Ramos (cell line): ENCODE measurements at regions not wholly inside any gene's neighbourhood (a gene's known extent, or its start where the extent isn't known, plus 50 kb on each side); places are given as distances from the start of the nearest gene placed in this dataset.

Experiments used
- in situ Hi-C: fragments of 300-500 bp; cut with MboI; formaldehyde crosslinking; loops from one replicate; pipeline ENCODE4 v1.14.3; 2022; ENCODE audit warnings: low sequenced_read_pairs; ENCODE audit not compliant: unreplicated experiment

DNA sequence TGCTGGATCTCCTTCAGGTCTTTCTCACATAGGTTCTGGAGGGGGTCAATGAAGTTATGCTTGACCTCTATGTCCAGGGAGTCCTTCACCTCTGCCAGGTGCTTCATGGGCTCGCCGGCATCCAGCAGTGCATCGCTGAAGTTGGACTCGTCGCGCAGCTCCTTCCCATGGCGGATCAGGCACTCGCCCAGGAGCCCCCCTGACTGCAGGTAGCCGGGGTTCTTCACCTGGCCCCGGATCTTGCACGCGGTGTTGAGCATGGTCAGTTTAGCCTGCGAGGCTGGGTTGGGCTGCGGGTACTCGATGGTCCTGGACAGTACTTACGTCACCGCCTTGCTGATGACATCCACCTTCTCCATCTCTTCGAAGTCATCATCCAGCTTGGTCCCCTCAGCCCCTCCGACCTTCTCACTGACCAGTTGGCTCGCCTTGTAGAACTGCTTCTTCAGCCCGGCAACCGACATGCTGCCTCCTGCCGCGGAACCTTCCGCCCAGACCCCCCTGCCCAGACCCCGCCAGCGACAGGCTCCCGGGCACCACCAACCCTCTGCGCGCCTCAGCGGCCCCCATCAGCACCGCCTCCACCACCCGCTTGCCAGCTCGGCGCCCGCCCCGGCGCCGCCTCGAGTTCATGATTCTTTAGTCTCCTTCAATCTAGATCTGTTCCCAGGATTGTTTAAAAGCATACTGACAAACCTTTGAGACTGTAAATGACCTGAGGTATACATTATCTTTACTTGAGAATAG lies 99.8 kb downstream of the KPNA2 start:
- in situ Hi-C loops = no loop called here

DNA sequence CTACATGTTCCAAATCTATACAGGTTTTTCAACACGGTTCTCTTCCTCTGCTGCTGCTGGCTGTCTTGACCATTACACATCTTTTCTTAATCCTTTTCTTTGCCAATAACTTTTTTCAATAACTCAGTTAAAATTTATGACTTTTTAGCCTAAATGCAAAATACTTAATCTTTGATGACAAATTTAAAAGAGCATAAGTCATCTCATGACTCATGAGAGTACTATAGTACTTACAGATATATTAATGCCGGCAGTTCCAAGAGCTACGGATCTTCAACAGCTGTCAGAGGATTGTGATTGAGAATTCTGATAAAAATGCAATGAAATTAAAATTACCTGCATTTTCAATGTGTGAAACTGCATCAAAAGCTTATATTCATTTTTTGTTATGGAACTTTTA lies 105.5 kb downstream of the KPNA2 start:
- in situ Hi-C loops = no loop called here

DNA sequence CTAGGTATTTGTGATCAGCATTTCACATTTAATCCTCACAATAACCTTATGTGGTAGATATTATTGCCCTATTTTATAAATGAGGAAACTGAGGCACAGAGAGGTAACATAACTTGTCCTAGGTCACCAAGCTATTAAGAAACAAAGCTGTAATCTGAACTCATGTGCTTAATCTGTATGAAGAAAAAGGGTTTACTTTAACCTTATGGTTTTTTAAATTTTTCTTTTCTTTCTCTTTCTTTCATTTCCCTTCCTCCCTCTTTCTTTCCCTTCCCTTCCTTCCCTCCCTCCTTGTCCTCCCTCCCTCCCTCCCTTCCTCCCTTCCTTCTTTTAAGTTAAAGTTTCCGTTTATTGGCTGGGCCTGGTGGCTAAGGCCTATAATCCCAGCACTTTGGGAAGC lies 105.2 kb upstream of the AMZ2 start:
- in situ Hi-C loops = no loop called here

DNA sequence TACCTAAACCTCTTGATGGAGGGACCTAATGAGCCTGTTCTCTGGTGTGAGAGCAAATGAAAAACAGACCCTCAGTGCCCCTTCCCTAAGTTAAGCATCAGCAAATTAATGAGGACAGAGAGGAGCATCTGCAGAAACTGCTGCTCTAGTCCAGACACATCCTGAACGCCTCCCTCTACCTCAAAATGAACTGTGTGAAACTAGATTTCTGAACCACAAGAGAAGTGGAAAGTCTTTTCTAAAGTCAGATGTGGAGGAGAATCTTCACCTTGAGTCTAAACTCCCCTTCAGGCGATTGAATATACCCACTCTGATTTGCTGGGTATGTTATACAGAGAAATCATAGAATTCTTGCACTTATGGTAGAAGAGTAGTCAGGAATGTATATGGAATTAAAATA lies 104.4 kb upstream of the AMZ2 start:
- in situ Hi-C loops = no loop called here

DNA sequence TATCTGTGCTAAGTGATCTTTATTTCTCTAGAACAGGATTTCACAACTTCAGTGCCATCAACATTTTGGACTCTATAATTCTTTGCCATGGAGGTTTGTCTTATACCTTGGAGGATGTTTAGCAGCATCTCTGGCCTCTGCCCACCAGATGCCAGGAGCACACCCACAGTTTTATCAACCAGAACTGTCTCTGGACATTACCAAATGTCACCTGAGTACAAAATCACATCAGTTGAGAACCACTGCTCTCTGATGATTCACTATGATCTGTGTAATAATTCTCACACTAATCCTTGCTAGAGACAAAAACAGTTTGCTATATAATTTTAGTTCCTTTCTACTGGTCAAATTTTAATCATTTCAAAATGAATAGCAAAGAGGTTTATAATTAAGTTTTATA lies 102.8 kb upstream of the AMZ2 start:
- in situ Hi-C loops = no loop called here

DNA sequence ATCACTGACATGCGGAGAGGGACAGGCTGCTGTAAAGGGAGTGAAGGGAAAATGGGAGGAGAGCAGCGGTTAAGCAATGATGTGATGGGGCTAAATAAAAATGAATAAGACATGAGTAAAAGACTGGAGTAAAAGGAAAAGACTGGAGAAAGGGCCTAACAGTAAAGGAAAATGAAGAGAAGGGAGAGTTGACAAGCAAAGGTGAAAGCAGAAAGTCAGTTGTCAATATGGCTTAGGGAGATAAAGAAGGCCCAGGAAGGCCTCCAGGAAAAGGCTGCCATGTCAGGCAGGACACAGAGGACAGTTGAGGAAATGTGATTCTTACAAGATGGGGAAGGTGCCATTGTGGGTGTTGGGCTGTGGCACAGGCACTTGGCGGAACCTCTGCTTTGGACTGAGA lies 98.9 kb upstream of the AMZ2 start:
- in situ Hi-C loops = no loop called here

DNA sequence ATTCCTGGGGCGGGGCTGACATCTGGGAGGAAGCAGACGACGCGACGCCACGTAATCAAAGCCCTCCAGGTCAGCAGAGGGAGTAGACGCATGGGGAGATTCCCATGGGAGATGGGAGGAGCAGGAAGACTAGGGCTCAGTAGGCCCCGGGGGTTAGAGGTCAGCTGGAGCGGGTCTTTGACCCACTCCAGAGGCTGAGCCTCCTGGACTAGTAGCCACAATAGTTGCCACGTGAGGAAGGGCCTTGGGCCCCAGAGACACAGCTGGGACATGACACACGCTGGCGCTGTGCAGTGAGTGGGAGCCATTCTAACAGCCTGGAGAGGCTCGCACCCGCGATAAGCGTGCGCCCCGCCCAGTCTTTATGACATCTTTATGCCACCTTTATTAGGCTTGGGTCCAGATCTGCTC lies 95.7 kb upstream of the AMZ2 start:
- in situ Hi-C loops = loop anchor here (25.0 kb wide), 1 partner anchor 585 kb away; no protein-coding TSS in a partner anchor

DNA sequence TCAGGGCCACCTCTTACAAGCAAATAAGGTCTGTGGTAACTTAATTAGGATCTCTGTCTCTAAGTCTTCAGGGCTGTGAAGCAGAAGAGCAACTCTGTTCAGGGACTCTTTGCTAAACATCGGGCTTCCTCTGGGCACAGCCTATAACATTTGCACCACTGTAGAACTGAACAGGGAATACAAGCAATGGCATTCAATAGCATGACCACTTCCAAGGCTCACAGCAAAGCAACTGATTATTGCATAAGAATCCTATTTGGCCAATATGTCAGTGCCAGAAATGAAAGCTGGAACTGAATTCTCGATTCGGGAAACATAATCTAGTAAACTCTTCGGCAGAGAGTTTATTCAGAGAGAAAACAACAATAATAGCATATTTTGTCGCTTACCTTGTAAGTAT lies 92.2 kb upstream of the AMZ2 start:
- in situ Hi-C loops = loop anchor here (25.0 kb wide), 1 partner anchor 582 kb away; no protein-coding TSS in a partner anchor

DNA sequence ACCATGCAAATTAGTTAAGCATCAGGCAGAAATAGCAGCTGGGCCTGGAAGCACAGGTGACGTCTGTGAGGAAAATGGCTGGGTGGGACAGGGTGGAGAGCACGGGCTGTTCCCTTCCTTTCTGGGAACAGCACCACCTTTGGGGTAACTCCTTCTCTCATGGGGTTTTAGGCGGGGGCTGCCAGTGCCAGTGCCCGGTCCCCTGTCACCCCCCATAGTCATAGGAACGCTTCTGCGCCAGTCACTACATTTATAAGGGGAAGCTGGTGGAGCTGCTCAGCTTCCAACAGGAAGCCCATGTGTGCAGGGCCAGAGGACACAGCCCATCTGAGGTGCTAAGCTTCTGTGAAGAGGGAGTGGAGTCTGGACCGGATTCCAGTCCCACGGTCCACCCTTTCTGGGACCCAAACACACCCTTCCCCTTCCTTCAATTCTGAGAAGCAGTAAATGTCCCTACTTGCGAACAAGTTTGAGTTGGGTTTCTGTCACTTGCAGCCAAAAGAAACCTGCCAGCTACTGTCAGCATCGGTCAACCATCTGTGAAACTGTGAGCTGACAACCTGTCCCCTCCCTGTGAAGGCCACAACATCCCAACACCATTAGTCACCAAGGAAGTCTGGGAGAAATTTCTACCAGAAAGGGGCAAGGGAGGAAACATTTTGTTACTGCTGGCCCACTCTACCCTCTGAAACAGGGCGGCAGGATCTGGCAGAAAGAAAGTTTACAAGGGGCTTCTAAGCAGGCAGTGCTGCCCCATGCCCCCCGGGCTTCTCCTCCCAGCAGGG lies 86.0 kb upstream of the AMZ2 start:
- in situ Hi-C loops = loop anchor here (25.0 kb wide), 1 partner anchor 575 kb away; no protein-coding TSS in a partner anchor

DNA sequence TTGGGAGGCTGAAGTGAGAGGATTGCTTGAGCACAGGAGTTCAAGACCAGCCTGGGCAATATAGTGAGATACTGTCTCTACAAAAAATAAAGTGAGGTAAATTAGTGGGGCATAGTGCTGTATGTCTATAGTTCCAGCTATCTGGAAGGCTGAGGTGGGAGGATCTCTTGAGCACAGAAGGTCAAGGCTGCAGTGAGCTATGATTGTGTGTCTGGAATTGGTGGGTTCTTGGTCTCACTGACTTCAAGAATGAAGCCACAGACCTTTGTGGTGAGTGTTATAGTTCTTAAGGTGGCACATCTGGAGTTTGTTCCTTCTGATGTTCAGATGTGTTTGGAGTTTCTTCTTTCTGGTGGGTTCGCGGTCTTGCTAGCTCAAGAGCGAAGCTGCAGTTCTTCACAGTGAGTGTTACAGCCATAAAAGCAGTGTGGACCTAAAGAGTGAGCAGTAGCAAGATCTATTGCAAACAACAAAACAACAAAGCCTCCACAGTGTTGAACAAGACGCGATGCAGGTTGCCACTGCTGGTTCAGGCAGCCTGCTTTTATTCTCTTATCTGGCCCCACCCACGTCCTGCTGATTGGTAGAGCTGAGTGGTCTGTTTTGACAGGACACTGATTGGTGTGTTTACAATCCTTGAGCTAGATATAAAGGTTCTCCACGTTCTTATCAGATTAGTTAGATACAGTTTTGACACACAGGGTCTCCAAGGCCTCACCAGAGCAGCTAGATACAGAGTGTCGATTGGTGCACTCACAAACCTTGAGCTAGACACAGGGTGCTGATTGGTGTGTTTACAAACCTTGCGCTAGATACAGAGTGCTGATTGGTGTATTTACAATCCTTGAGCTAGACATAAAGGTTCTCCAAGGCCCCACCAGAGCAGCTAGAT lies 79.3 kb upstream of the AMZ2 start:
- in situ Hi-C loops = loop anchor here (25.0 kb wide), 1 partner anchor 569 kb away; no protein-coding TSS in a partner anchor

DNA sequence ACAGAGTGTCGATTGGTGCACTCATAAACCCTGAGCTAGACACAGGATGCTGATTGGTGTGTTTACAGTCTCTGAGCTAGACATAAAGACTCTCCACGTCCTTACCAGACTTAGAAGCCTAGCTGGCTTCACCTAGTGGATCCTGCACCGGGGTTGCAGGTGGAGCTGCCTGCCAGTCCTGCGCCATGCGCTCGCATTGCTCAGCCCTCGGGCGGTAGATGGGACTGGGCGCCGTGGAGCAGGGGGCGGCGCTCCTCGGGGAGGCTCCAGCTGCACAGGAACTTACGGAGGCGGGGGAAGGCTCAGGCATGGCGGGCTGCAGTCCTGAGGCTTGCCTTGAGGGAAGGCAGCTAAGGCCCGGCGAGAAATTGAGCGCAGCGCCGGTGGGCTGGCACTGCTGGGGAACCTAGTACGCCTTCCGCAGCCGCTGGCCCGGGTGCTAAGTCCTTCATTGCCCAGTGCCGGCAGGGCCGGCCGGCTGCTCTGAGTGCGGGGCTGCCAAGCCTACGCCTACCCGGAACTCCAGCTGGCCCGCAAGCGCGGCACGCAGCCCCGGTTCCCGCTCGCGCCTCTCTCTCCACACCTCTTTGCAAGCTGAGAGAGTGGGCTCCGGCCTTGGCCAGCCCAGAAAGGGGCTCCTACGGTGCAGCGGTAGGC lies 78.5 kb upstream of the AMZ2 start:
- in situ Hi-C loops = loop anchor here (25.0 kb wide), 1 partner anchor 568 kb away; no protein-coding TSS in a partner anchor

DNA sequence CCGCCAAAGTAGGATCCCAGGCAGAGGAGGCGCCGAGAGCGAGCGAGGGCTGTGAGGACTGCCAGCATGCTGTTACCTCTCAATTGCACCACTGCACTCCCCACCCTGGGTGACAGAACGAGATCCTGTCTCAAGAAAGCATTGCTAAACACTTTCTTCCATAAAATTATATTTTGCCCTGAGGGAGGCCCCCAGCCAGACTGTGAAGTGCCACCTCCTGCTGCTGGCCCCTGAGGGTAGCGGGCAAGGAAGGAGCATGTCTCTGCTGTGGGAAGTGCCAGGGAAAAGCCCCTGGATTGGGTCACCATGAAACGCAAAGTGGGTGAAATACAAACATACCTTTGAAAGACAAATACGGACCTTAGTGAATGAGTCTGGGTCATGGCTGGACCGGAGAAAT lies 78.0 kb upstream of the AMZ2 start:
- in situ Hi-C loops = loop anchor here (10.0 to 25.0 kb wide), 3 partner anchors 265 to 567 kb away; no protein-coding TSS in a partner anchor

DNA sequence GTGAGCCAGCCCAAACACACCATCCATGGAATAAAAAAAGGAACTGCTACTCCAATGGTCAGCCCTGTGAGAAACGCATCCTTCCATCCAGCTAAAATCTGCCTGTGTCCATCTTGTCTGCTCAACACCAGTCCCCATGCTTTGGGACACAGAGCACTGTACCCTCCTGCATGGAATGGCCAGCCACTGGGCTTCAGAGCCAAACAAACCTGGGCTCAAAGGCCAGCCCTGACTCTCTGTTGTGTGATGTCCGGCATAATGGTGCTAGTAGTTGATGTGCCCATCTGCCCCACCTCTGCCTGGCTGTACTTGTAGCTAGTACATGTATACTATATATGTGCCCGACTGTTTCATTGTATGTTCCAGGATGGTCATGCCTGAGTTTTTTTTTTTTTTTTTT lies 77.6 kb upstream of the AMZ2 start:
- in situ Hi-C loops = loop anchor here (10.0 to 25.0 kb wide), 3 partner anchors 265 to 567 kb away; no protein-coding TSS in a partner anchor

DNA sequence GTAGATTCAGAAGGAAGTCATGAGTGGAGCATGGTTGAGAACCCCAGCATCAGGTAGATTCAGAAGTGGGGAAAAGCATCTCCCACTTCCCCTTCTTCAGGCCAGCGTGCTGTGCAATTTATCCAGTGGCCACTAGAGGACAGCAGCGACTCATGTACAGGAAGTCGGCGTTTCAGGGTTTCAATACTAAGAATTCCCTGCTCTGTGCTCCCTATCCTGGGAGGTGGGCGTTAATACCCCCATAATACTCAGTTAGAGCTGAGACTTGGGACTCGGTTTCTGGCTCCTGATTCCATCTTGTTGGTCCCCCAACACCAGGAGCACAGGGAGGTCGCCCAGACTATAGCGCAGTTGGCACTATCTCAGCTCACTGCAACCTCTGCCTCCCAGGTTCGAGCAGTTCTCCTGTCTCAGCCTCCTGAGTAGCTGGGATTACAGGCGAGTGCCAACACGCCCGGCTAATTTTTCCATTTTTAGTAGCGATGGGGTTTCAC lies 75.3 kb upstream of the AMZ2 start:
- in situ Hi-C loops = loop anchor here (10.0 to 25.0 kb wide), 3 partner anchors 262 to 565 kb away; no protein-coding TSS in a partner anchor

DNA sequence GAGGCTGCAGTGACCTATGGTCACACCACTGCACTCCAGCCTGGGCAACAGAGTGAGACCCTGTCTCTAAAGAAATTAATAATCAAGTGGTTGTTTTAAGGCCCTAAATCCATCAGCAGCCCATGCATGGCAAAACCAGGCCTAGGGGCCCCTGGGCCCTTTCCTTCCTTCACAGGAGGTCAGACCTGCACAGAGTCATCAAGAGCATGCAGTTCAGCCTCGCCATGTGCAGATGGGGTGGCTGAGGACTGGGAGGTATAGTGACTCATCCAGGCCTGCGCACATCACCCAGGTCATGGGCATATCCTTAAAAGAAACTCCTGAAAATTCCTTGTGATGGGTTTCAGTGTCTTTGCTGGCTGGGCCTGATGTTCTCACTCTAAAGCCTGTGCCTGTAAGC lies 72.4 kb upstream of the AMZ2 start:
- in situ Hi-C loops = loop anchor here (10.0 kb wide), 2 partner anchors 259 to 289 kb away; no protein-coding TSS in a partner anchor

DNA sequence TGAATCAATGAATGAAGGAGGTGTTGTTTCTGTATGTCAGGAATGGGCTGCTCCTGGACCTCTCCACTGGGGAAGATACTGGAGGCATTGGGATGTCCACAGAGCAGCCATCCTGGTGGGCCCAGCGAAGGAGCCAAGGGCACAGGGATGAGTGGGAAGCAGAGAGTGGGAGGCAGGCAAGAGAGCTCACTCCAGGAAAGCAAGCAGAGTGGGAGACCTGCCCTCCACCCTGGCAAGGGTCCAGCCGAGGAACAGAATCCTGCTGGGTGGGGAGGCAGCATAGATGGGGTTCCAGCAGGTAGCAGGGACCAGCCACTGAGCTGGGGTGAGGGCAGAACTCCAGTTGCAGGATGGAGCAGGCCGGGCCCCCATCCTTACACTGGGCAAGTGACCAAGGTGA lies 71.9 kb upstream of the AMZ2 start:
- in situ Hi-C loops = loop anchor here (10.0 kb wide), 2 partner anchors 259 to 289 kb away; no protein-coding TSS in a partner anchor

DNA sequence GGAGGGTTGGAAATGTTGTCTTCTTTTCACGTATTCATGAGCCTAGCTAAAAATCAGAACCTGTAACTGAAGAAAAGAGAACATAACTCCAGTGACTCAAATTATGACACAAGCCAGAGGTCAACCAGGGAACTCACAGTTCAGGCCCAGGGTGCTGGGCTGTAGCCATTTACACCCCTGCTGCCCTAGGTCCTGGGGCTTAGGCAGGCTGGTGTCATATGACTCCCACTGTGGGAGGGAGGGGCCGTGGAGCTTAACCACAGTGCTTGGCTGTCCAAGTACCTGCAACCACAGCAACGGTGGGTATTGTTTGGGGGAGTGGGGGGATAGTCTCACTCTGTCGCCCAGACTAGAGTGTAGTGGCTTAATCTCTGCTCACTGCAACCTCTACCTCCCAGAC lies 71.1 kb upstream of the AMZ2 start:
- in situ Hi-C loops = loop anchor here (10.0 kb wide), 2 partner anchors 258 to 288 kb away; no protein-coding TSS in a partner anchor

DNA sequence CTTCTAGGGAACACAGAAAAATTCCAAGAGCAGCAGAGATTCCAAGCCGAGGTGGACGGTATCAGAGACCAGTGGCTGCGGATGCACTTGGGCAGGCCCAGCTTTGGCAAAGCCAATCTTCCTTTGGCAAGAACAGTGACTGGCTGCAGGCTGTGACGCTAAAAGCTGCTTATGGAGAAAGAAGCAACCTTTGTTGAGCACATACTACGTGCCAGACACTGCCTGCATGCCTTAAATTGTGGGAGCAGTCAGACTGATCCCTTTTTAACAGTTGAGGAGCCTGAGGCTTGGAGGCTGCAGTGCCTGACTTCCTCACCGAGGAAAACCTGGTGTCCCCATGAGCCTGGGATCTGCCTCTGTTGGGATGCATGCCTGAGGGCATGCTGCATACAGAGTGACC lies 69.0 kb upstream of the AMZ2 start:
- in situ Hi-C loops = loop anchor here (10.0 kb wide), 2 partner anchors 256 to 286 kb away; no protein-coding TSS in a partner anchor
